ENCODE measurements at regions not wholly inside any gene's neighbourhood (a gene's known extent, or its start where the extent isn't known, plus 50 kb on each side); places are given as distances from the start of the nearest gene placed in this dataset.
A peak's percentile ranks its signal among the peaks of the same experiment; 100 is the strongest.
"Not testable (repeated sequence)": the region's sequence is repeated elsewhere in the genome, so short reads cannot be mapped to it uniquely, and the experiment has no call there.

GRCh38 chr10:23545866-23546265, 107.0 kb downstream of the OTUD1 start:
- not testable (repeated sequence) for DNase-seq

- no peak for DNase-seq
These were observed 118.0 kb downstream of the OTUD1 start for GRCh38 chr10:23556727-23557440.

GRCh38 chr10:23557777-23558176, 118.9 kb downstream of the OTUD1 start:
- no peak for DNase-seq

- no peak for DNase-seq
These were observed 119.5 kb downstream of the OTUD1 start for GRCh38 chr10:23558361-23558799.

GRCh38 chr10:23568996-23569395, 130.1 kb downstream of the OTUD1 start:
- no peak for DNase-seq

- DNase-seq = no peak
These were observed 133.0 kb downstream of the OTUD1 start for GRCh38 chr10:23571884-23572283.

- DNase-seq = no peak
These were observed 143.1 kb downstream of the OTUD1 start for GRCh38 chr10:23581906-23582450.

GRCh38 chr10:23584396-23584795, 145.5 kb downstream of the OTUD1 start:
- DNase-seq = no peak

GRCh38 chr10:23585186-23585585, 146.3 kb downstream of the OTUD1 start:
- DNase-seq = peak; percentile 14

GRCh38 chr10:23585666-23586065, 146.8 kb downstream of the OTUD1 start:
- no peak for DNase-seq

- DNase-seq = not testable (repeated sequence)
These were observed 156.4 kb downstream of the OTUD1 start for GRCh38 chr10:23595278-23595677.

GRCh38 chr10:23604613-23605012, 165.7 kb downstream of the OTUD1 start:
- no peak for DNase-seq

GRCh38 chr10:23606456-23606855, 167.6 kb downstream of the OTUD1 start:
- no peak for DNase-seq

GRCh38 chr10:23608926-23609325, 170.1 kb downstream of the OTUD1 start:
- DNase-seq = no peak

GRCh38 chr10:23610626-23611307, 171.9 kb downstream of the OTUD1 start:
- no peak for DNase-seq

- DNase-seq = no peak
These were observed 172.6 kb downstream of the OTUD1 start for GRCh38 chr10:23611308-23612029.

- DNase-seq = no peak
These were observed 175.0 kb downstream of the OTUD1 start for GRCh38 chr10:23613900-23614299.

GRCh38 chr10:23614483-23614882, 175.6 kb downstream of the OTUD1 start:
- DNase-seq = no peak

GRCh38 chr10:23630376-23630775, 191.5 kb downstream of the OTUD1 start:
- no peak for DNase-seq

- DNase-seq = no peak
These were observed 192.0 kb downstream of the OTUD1 start for GRCh38 chr10:23630885-23631284.

- no peak for DNase-seq
These were observed 204.4 kb downstream of the OTUD1 start for GRCh38 chr10:23643111-23643780.

- no peak for DNase-seq
These were observed 209.7 kb downstream of the OTUD1 start for GRCh38 chr10:23648618-23649017.

- DNase-seq = no peak
These were observed 217.9 kb downstream of the OTUD1 start for GRCh38 chr10:23656735-23657134.
